ENCODE measurements at regions not wholly inside any gene's neighbourhood (a gene's known extent, or its start where the extent isn't known, plus 50 kb on each side); places are given as distances from the start of the nearest gene placed in this dataset.

DNA sequence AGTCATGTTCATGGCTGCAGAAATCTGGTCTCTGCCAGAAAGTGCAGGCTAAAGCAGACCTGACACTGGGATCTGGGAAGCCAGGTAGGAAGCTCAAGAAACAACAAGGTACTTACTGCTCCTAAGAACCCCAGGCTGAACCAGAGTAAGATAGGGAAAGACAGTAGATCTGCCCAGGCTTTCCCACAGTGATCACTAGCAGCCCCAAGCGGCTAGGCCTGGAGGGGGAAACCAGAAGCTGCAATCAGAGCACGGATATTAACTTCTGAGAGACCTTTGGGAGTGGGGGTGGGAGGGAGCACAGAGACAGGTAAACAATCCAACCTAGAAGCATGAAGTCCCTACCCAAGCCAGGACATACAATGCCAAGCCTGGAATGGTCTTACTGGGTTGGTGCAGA is 135.2 kb upstream of the C11orf58 start:
- TF ChIP-seq RAD21 (IDR thresholded peaks at IDR 0.05; ENCODE audit: low read depth) (no peak), EP300 (IDR thresholded peaks at IDR 0.05; ENCODE audit: borderline replicate concordance) (no peak), CEBPB (IDR thresholded peaks at IDR 0.05) (no peak)

Data from Ishikawa (cell line).